ENCODE measurements at regions not wholly inside any gene's neighbourhood (a gene's known extent, or its start where the extent isn't known, plus 50 kb on each side); places are given as distances from the start of the nearest gene placed in this dataset.

GRCh38 chr19:31962561-31962996 lies 382.8 kb upstream of the ZNF507 start:
- Mint-ChIP-seq H3K4me3 (ENCODE audit: unreplicated experiment) (no peak overlapping the region), H3K27me3 (ENCODE audit: insufficient read depth, unreplicated experiment) (no peaks in the 10 kb centered on the region), H3K4me1 (ENCODE audit: insufficient read depth, unreplicated experiment) (no peaks in the 10 kb centered on the region), H3K36me3 (ENCODE audit: insufficient read depth, unreplicated experiment) (no peaks in the 10 kb centered on the region), H3K27ac (ENCODE audit: low read depth, unreplicated experiment) (no peak overlapping the region), H3K9me3 (ENCODE audit: unreplicated experiment) (peaks cover 25% of the 10 kb centered on the region)
- no TSS peak for BruUV-seq (replicated peaks)
- intact Hi-C loops (cut with micrococcal nuclease) = no loop called here
- POLR2A ChIA-PET = no interaction called here
- no peak for DNase-seq (ENCODE audit: unreplicated experiment)
- CTCF ChIA-PET = no interaction called here
- TF ChIP-seq, protein P1, sequence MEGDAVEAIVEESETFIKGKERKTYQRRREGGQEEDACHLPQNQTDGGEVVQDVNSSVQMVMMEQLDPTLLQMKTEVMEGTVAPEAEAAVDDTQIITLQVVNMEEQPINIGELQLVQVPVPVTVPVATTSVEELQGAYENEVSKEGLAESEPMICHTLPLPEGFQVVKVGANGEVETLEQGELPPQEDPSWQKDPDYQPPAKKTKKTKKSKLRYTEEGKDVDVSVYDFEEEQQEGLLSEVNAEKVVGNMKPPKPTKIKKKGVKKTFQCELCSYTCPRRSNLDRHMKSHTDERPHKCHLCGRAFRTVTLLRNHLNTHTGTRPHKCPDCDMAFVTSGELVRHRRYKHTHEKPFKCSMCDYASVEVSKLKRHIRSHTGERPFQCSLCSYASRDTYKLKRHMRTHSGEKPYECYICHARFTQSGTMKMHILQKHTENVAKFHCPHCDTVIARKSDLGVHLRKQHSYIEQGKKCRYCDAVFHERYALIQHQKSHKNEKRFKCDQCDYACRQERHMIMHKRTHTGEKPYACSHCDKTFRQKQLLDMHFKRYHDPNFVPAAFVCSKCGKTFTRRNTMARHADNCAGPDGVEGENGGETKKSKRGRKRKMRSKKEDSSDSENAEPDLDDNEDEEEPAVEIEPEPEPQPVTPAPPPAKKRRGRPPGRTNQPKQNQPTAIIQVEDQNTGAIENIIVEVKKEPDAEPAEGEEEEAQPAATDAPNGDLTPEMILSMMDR (IDR thresholded peaks at IDR 0.05; ENCODE audit: unreplicated experiment) = no peak

- H3K4me1 Mint-ChIP-seq (ENCODE audit: insufficient read depth, unreplicated experiment) = no peaks in the 10 kb centered on the region
- H3K9me3 Mint-ChIP-seq (ENCODE audit: unreplicated experiment) = peaks cover 22% of the 10 kb centered on the region
- H3K27me3 Mint-ChIP-seq (ENCODE audit: insufficient read depth, unreplicated experiment) = no peaks in the 10 kb centered on the region
- H3K27ac Mint-ChIP-seq (ENCODE audit: low read depth, unreplicated experiment) = no peak overlapping the region
- H3K4me3 Mint-ChIP-seq (ENCODE audit: unreplicated experiment) = no peak overlapping the region
- no TSS peak for BruUV-seq (replicated peaks)
- intact Hi-C loops (cut with micrococcal nuclease) = no loop called here
- no peak for DNase-seq (ENCODE audit: unreplicated experiment)
- TF ChIP-seq, protein P1 (IDR thresholded peaks at IDR 0.05; ENCODE audit: unreplicated experiment) = no peak
- ChIA-PET POLR2A (interaction anchor here (0.8 kb wide), 1 partner anchor 45 kb away, joined by 3 read pairs; no protein-coding TSS in a partner anchor), CTCF (no interaction called here)
- H3K36me3 Mint-ChIP-seq (ENCODE audit: insufficient read depth, unreplicated experiment) = no peaks in the 10 kb centered on the region
Observed at GRCh38 chr19:31963746-31964145, 381.7 kb upstream of the ZNF507 start.

DNA sequence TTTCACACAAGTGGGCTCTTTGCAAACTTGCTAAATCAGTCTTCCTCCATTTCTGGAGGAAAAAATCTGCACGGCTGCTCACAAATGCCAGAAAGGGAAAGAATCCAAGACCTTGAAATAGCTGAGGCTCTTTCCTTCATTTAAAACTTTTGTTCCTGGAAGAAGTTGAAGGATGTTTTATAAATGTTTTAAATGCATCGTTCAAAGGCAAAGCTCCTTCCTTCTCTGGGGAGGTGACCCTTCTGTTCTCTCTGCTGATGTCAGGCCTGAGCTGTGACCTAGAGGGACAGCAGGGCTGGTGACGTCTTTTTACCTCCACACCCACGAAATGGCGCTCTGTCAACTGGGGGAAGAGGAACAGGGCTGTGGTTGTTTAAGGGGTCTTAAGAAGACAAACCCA lies 376.4 kb upstream of the ZNF507 start:
- no TSS peak for BruUV-seq (replicated peaks)
- Mint-ChIP-seq H3K9me3 (ENCODE audit: unreplicated experiment) (peaks cover 15% of the 10 kb centered on the region), H3K27ac (ENCODE audit: low read depth, unreplicated experiment) (no peak overlapping the region), H3K27me3 (ENCODE audit: insufficient read depth, unreplicated experiment) (no peaks in the 10 kb centered on the region), H3K4me1 (ENCODE audit: insufficient read depth, unreplicated experiment) (no peaks in the 10 kb centered on the region), H3K4me3 (ENCODE audit: unreplicated experiment) (no peak overlapping the region), H3K36me3 (ENCODE audit: insufficient read depth, unreplicated experiment) (no peaks in the 10 kb centered on the region)
- TF ChIP-seq, protein P1 (IDR thresholded peaks at IDR 0.05; ENCODE audit: unreplicated experiment) = no peak
- intact Hi-C loops (cut with micrococcal nuclease) = no loop called here
- no peak for DNase-seq (ENCODE audit: unreplicated experiment)
- POLR2A ChIA-PET = no interaction called here
- CTCF ChIA-PET = interaction anchor here (0.6 kb wide), 1 partner anchor 1643 kb away, joined by 4 read pairs; no protein-coding TSS in a partner anchor

DNA sequence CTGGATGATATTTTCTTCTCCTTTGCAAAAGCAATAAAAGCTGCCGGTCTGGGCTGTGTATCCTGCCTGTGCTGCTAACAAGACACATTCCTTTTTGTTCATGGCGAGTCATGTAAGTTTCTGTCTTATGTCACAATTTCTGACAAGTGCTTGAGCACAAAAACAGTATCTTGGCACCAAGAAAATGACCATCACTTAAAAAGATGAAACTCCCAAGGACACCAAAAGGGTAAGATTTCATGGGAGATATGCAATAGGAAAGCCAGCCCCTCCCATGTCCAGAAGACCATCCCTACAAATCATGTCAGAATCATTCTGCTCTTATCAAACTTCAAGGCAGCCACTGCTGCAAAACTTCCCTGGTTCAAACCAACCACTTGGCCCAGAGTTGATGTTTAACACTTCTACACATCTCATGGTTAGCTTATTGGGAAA lies 375.4 kb upstream of the ZNF507 start:
- no TSS peak for BruUV-seq (replicated peaks)
- TF ChIP-seq, protein P1 (IDR thresholded peaks at IDR 0.05; ENCODE audit: unreplicated experiment) = no peak

More for the DNA sequence above, 375.4 kb upstream of the ZNF507 start:
- CTCF ChIA-PET = no interaction called here
- intact Hi-C loops (cut with micrococcal nuclease) = no loop called here
- H3K4me3 Mint-ChIP-seq (ENCODE audit: unreplicated experiment) = no peak overlapping the region
- POLR2A ChIA-PET = no interaction called here
- DNase-seq (ENCODE audit: unreplicated experiment) = no peak
- H3K27me3 Mint-ChIP-seq (ENCODE audit: insufficient read depth, unreplicated experiment) = no peaks in the 10 kb centered on the region
- H3K4me1 Mint-ChIP-seq (ENCODE audit: insufficient read depth, unreplicated experiment) = no peaks in the 10 kb centered on the region
- peaks cover 25% of the 10 kb centered on the region for H3K9me3 Mint-ChIP-seq (ENCODE audit: unreplicated experiment)
- H3K36me3 Mint-ChIP-seq (ENCODE audit: insufficient read depth, unreplicated experiment) = no peaks in the 10 kb centered on the region
- H3K27ac Mint-ChIP-seq (ENCODE audit: low read depth, unreplicated experiment) = no peak overlapping the region
